Uterus (tissue), 2 donors: ENCODE measurements at regions not wholly inside any gene's neighbourhood (a gene's known extent, or its start where the extent isn't known, plus 50 kb on each side); places are given as distances from the start of the nearest gene placed in this dataset.

Experiments used
- POLR2A ChIP-seq, 2 donors: fragments of 450-650 bp; IDR thresholded peaks; one replicate each; pipeline ENCODE4 v1.6.1; 2016; ENCODE audit warnings: antibody characterized with exemption in 2 of 2, mild to moderate bottlenecking in 1 of 2, moderate library complexity in 1 of 2
- TF ChIP-seq, protein P1 (sequence below), 4 experiments: fragments of 200-600 bp in 2 of 4; fragments of 450-650 bp in 2 of 4; sonication (generic) in 2 of 4; IDR thresholded peaks; one replicate each; pipeline ENCODE4 v1.5.1; 2016 to 2019; ENCODE audit warnings: antibody characterized with exemption in 4 of 4, mild to moderate bottlenecking in 2 of 4, moderate library complexity in 1 of 4

GRCh38 chr13:62092949-62093348, 677.3 kb upstream of the PCDH20 start:
- TF ChIP-seq, protein P1, sequence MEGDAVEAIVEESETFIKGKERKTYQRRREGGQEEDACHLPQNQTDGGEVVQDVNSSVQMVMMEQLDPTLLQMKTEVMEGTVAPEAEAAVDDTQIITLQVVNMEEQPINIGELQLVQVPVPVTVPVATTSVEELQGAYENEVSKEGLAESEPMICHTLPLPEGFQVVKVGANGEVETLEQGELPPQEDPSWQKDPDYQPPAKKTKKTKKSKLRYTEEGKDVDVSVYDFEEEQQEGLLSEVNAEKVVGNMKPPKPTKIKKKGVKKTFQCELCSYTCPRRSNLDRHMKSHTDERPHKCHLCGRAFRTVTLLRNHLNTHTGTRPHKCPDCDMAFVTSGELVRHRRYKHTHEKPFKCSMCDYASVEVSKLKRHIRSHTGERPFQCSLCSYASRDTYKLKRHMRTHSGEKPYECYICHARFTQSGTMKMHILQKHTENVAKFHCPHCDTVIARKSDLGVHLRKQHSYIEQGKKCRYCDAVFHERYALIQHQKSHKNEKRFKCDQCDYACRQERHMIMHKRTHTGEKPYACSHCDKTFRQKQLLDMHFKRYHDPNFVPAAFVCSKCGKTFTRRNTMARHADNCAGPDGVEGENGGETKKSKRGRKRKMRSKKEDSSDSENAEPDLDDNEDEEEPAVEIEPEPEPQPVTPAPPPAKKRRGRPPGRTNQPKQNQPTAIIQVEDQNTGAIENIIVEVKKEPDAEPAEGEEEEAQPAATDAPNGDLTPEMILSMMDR (IDR thresholded peaks at IDR 0.05), result no peak
- TF ChIP-seq POLR2A (IDR thresholded peaks at IDR 0.05), result no peak
